ENCODE measurements at regions not wholly inside any gene's neighbourhood (a gene's known extent, or its start where the extent isn't known, plus 50 kb on each side); places are given as distances from the start of the nearest gene placed in this dataset.

- TF ChIP-seq EZH2phosphoT487 (IDR thresholded peaks at IDR 0.05; ENCODE audit: low read length): no peak
- TF ChIP-seq, protein P1, sequence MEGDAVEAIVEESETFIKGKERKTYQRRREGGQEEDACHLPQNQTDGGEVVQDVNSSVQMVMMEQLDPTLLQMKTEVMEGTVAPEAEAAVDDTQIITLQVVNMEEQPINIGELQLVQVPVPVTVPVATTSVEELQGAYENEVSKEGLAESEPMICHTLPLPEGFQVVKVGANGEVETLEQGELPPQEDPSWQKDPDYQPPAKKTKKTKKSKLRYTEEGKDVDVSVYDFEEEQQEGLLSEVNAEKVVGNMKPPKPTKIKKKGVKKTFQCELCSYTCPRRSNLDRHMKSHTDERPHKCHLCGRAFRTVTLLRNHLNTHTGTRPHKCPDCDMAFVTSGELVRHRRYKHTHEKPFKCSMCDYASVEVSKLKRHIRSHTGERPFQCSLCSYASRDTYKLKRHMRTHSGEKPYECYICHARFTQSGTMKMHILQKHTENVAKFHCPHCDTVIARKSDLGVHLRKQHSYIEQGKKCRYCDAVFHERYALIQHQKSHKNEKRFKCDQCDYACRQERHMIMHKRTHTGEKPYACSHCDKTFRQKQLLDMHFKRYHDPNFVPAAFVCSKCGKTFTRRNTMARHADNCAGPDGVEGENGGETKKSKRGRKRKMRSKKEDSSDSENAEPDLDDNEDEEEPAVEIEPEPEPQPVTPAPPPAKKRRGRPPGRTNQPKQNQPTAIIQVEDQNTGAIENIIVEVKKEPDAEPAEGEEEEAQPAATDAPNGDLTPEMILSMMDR (IDR thresholded peaks at IDR 0.05; ENCODE audit: low read length): no peak
- TF ChIP-seq EZH2 (optimal IDR thresholded peaks at IDR 0.05; ENCODE audit: low read depth, low read length): no peak
Observed at GRCh38 chr5:39534690-39535089, 109.9 kb upstream of the DAB2 start.

Data from MM.1S (cell line).